ENCODE measurements at regions not wholly inside any gene's neighbourhood (a gene's known extent, or its start where the extent isn't known, plus 50 kb on each side); places are given as distances from the start of the nearest gene placed in this dataset.

DNA sequence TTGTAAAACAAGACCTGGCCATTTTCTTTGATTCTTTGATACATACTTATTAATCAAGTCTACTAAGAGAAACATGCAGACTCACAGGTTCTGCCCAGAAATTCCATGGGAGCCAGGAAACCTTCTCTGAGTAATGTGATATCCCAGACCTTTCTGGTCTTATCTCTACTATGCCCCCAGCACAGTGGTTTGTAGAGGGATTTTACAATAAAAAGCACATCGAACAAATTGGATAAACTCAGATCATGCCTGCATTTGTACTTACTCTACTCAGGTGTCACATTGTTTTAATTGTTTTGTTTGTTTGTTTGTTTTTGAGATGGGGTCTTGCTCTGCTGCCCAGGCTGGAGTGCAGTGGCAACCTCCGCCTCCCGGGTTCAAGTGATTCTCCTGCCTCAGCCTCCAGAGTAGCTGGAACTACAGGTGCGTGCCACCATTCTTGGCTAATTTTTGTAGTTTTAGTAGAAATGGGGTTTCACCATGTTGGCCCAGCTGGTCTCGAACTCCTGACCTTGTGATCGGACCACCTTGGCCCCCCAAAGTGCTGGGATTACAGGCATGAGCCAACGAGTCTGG lies 179.5 kb downstream of the ZNF608 start:
- DNase-seq (ENCODE audit: low spot score) (no peak), ATAC-seq (ENCODE audit: low FRiP score) (no peak)
- TF ChIP-seq, protein P1, sequence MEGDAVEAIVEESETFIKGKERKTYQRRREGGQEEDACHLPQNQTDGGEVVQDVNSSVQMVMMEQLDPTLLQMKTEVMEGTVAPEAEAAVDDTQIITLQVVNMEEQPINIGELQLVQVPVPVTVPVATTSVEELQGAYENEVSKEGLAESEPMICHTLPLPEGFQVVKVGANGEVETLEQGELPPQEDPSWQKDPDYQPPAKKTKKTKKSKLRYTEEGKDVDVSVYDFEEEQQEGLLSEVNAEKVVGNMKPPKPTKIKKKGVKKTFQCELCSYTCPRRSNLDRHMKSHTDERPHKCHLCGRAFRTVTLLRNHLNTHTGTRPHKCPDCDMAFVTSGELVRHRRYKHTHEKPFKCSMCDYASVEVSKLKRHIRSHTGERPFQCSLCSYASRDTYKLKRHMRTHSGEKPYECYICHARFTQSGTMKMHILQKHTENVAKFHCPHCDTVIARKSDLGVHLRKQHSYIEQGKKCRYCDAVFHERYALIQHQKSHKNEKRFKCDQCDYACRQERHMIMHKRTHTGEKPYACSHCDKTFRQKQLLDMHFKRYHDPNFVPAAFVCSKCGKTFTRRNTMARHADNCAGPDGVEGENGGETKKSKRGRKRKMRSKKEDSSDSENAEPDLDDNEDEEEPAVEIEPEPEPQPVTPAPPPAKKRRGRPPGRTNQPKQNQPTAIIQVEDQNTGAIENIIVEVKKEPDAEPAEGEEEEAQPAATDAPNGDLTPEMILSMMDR (IDR thresholded peaks at IDR 0.05): no peak

DNA sequence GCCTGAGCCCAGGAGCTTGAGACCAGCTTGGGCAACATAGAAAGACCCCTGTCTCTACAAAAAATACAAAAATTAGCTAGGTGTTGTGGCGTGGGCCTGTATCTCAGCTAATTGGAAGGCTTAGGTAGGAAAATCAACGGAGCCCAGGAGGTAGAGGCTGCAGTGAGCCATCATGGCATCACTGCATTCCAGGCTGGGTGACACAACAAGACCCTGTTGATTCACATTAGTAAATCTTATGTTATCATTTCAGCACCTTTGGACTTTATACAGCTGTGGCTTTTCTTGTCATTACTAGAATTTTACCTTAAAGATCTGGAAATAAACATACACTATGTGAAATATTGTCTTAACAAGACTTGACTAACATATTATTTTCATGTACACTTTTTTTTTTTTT lies 185.0 kb downstream of the ZNF608 start:
- ATAC-seq (ENCODE audit: low FRiP score) (no peak), DNase-seq (ENCODE audit: low spot score) (no peak)
- TF ChIP-seq, protein P1 (IDR thresholded peaks at IDR 0.05): no peak

DNA sequence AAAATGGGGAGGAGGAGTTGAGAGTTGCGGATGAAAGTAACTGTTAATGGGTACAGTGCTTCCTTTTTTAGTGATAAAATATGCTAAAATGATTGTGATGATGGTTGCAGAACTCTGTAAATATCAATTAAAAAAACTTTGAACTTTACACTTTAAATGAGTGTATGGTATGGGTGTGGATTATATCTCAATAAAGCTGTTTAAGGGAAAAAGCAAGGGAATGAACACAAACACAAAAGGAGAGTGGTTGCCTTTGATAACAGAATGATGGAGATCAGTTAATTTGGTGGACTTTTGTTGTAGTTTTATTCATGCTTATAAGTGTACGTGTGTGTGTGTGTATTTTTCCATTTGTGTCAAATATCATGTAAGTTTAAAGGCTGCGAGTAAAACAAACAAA lies 186.1 kb downstream of the ZNF608 start:
- ATAC-seq (ENCODE audit: low FRiP score) (no peak), DNase-seq (ENCODE audit: low spot score) (no peak)
- TF ChIP-seq, protein P1 (IDR thresholded peaks at IDR 0.05): no peak

DNA sequence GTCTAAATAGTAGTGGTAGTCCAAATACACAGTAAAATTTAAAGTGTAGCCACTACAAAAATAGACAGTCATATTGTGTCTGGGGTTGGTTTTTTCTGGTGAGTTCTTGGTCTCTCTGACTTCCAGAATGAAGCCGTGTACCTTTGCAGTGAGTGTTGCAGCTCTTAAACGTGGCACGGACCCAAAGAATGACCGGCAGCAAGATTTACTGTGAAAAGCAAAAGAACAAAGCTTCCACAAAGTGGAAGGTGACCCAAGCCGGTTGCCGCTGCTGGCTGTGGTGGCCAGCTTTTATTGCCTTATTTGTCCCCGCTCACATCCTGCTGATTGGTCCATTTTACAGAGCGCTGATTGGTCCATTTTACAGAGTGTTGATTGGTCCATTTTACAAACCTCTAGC lies 188.7 kb downstream of the ZNF608 start:
- no peak for ATAC-seq (ENCODE audit: low FRiP score)
- DNase-seq (ENCODE audit: low spot score): no peak
- TF ChIP-seq, protein P1 (IDR thresholded peaks at IDR 0.05): no peak

DNA sequence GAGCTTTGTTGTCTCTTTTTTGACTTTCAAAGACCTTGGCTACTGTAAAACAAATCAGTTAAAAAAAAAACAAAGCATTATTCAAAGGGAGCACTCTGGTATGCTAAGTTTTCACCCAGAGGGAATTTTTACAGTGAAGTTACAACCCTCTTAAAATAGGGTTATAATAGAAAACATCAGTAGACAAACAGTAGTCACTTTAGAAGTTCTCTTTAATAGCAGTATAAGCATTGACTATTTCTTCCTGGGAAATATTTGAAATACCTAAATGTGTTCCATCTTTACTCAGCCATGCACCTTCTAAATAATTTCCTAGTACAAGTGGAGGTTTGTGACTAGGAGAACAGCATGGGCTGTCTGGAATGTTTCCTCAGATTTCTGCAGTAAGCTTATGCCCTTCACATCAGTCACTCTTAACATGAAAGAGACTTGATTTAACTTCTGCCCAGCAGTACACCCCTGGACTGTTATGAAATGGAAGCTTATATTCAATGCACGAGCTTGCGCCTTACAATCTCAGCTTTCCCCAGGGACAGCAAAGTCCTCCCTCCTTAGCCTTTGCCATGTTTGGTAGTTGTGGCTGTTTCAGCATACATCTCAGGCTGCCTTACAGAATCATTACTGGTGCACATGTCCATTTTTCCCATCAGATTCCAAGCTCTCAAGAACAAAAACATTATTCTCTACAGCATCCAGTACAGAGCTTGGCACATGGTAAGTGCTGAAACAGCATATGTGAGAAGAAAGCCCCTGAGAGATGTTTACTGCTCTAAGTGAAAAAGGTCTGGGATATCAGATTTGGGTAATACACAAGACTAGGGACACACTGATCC lies 191.5 kb downstream of the ZNF608 start:
- TF ChIP-seq, protein P1 (IDR thresholded peaks at IDR 0.05): no peak
- DNase-seq (ENCODE audit: low spot score) (no peak), ATAC-seq (ENCODE audit: low FRiP score) (no peak)

DNA sequence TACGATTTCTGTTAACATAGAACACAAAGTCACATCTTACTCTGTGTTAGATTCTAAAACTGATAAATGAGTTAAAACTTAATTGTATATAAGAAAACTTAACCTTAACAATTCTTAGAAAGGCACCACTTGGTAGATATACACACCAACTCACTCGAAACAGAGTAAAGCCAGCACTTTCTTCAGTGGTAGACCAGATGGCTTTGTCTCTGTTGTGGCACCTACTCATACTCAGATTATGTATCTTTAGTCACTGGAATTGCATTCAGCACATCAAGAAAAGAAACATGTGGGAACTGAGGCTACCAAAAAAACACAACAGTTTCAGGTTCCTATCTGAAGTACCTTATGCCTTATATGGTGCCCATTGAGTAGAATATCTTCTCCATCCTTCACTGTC lies 192.5 kb downstream of the ZNF608 start:
- TF ChIP-seq, protein P1 (IDR thresholded peaks at IDR 0.05): no peak
- ATAC-seq (ENCODE audit: low FRiP score): no peak
- DNase-seq (ENCODE audit: low spot score): no peak

DNA sequence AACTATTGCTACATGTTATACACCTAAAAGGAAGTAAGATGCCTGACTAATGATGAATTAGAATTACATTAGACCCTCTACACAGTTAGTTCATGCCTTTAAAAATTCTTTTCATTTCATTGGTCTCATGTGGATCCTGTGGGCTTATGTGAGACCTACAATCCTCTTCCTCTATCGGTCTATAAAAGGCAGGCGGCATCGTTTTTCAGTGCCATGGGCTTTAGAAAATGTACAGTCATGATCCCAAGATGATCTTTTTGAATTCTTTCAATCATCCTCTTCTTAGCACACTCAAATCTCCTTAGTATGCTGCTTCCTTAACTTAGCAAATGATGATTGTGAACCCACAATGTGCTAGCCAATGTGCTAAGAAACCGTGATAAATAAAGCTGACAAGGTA lies 193.9 kb downstream of the ZNF608 start:
- DNase-seq (ENCODE audit: low spot score) (no peak), ATAC-seq (ENCODE audit: low FRiP score) (no peak)
- TF ChIP-seq, protein P1 (IDR thresholded peaks at IDR 0.05): no peak

Measured in omental fat pad (tissue), 3 donors.